ENCODE measurements at regions not wholly inside any gene's neighbourhood (a gene's known extent, or its start where the extent isn't known, plus 50 kb on each side); places are given as distances from the start of the nearest gene placed in this dataset.

DNA sequence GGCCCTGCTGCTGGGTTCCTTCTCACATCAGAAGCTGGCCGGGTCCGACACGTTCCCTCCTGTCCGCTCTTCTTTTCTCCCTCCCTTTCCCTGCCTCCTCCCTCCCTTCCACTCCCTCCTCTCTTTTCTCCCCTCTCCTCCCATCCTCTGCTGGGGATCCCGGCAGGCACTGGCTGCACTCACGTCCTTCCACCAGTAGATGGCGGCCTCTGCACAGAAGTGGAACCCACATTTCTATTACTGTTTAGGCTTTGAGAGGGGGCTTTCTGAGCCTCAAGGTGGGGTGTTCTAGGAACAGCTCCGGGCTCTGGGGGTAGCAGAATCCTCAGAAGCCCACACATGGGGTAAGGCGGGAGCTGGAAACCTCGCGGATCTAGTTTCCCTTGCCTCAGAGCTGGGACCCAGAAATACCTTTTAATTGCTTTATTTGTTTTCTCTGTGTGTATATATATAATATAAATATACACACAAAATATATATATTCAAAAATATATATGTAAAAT is 294.2 kb downstream of the ZNF536 start:
- peak; percentile 19 for DNase-seq (ENCODE audit: low read depth)
- TF ChIP-seq, protein P1, sequence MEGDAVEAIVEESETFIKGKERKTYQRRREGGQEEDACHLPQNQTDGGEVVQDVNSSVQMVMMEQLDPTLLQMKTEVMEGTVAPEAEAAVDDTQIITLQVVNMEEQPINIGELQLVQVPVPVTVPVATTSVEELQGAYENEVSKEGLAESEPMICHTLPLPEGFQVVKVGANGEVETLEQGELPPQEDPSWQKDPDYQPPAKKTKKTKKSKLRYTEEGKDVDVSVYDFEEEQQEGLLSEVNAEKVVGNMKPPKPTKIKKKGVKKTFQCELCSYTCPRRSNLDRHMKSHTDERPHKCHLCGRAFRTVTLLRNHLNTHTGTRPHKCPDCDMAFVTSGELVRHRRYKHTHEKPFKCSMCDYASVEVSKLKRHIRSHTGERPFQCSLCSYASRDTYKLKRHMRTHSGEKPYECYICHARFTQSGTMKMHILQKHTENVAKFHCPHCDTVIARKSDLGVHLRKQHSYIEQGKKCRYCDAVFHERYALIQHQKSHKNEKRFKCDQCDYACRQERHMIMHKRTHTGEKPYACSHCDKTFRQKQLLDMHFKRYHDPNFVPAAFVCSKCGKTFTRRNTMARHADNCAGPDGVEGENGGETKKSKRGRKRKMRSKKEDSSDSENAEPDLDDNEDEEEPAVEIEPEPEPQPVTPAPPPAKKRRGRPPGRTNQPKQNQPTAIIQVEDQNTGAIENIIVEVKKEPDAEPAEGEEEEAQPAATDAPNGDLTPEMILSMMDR (IDR thresholded peaks at IDR 0.05; ENCODE audit: insufficient read depth, low read depth, low read length): peak; percentile 98
- no peak overlapping the region for H3K4me3 ChIP-seq (ENCODE audit: low read depth, low read length)

DNA sequence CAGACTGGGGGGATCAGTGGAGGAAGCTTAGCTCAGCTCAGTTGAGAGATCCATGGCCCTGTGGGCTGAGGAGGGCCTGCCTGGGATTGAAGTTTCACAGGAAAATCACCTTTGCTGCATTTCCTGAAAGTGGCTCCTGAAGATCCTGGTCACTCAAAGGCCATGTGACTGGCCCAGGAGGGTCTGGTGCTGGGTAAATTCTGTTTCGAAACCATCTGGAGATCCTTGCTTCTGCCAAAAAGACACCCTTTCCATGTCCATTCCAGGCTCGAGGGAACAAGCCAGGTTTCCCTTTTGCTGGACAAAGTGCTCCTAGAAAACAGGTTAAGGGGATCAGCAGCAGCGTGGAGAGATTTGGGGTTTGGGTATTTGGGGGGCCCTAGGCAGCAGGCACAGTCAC is 293.3 kb downstream of the ZNF536 start:
- H3K4me3 ChIP-seq (ENCODE audit: low read depth, low read length): no peak overlapping the region
- DNase-seq (ENCODE audit: low read depth): no peak
- TF ChIP-seq, protein P1 (IDR thresholded peaks at IDR 0.05; ENCODE audit: insufficient read depth, low read depth, low read length): no peak

DNA sequence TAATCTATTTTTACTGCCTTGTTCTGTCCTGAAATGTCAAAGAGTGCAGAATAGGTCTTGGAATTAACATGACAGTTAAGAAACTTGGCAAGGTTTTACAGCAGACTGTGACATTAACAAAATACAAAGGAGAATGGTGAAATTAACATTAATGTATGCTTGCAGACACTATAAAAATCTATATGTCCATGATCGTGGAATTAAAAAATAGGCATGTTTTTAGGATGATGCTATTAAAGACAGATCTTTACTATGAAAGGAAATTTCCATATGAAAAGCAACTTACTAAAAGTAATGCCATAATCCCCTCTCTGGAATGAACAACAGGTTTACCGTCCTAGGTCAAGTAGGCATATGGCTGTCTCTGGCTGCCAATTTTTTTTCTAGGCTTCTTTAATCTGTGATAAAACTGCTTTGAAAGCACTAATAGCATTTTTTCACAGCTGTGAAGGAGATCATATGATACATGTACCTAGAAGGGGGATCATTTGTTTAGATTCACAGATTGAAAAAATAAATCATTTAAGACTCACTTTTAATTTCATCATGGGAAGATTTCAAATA is 291.5 kb downstream of the ZNF536 start:
- TF ChIP-seq, protein P1 (IDR thresholded peaks at IDR 0.05; ENCODE audit: insufficient read depth, low read depth, low read length): no peak
- DNase-seq (ENCODE audit: low read depth): no peak
- no peak overlapping the region for H3K4me3 ChIP-seq (ENCODE audit: low read depth, low read length)

DNA sequence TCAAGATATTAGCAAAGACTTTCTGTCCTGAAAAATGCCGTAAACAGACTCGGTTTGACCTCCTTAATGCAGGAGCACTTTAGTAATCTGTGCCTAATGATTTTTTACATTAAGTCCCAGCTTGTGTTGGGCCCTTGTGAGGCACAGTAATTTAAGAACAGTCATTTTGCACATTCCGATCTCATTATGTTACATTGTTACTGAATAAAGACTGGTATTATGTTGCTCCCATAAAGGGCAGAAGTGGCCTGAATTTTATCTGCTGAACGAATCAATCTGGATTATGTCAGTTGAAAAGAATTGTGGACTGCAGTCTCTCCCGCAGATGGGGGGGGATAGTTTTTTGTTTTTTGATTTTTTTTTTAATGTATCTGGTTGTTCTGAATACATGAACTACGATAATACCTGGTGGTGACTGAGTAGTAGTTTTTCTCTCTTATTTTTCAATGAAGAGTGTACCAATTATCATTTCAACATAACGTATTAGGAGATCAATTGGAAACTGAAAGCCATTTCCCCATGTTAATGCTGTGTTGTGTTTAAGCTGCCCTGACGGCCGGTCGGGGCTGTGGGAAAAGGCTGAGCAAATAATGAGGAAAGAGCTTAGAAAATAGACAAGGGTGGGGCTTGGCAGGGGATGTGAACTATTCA is 290.2 kb downstream of the ZNF536 start:
- DNase-seq (ENCODE audit: low read depth): no peak
- no peak overlapping the region for H3K4me3 ChIP-seq (ENCODE audit: low read depth, low read length)
- TF ChIP-seq, protein P1 (IDR thresholded peaks at IDR 0.05; ENCODE audit: insufficient read depth, low read depth, low read length): no peak

DNA sequence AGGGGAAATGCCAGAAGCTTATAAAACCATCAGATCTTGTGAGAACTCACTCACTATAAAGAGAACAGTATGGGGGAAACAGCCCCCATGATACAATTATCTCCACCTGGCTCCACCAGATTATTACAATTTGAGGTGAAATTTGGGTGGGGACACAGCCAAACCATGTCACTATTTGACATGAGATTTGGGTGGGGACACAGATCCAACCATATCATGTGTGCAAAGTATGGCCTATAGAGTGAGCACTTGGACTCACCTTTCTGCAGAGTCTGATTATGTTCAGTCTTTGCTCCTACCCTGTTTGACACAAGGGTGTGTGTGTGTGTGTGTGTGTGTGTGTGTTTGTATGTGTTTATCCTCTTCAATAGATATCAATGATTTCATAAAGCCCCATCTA is 287.5 kb downstream of the ZNF536 start:
- DNase-seq (ENCODE audit: low read depth): no peak
- H3K4me3 ChIP-seq (ENCODE audit: low read depth, low read length): no peak overlapping the region
- TF ChIP-seq, protein P1 (IDR thresholded peaks at IDR 0.05; ENCODE audit: insufficient read depth, low read depth, low read length): no peak

DNA sequence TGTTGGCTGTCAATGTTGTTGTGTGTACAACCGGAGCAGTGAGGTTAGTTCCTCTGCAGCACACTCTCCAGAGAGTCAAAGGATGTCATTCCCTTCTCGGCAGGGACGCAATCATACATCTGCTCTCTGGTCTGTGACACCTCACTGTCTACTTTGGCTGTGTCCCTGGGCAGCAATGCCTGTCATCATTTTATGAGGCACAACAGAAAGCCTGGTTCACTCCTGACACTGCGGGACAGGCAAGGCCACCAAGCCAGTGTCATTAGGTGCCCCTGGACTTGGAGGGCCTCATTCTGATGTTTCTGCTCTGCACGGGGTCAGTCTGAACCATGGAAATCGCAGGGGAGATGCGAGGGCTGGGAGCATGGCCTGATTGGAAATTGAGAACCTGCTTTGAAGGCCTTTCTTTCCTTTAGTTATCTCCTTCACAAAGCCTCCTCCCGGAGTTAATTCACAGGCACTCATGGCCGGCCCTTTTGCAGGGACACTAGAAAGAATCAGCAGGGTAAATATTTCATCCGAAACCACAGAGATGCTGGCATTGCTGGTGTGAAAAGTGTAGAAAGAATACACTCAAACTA is 284.4 kb downstream of the ZNF536 start:
- no peak overlapping the region for H3K4me3 ChIP-seq (ENCODE audit: low read depth, low read length)
- DNase-seq (ENCODE audit: low read depth): no peak
- TF ChIP-seq, protein P1 (IDR thresholded peaks at IDR 0.05; ENCODE audit: insufficient read depth, low read depth, low read length): no peak

All from fibroblast of villous mesenchyme (primary cell).